Astrocyte (in vitro differentiated cells and primary cell): ENCODE measurements at regions not wholly inside any gene's neighbourhood (a gene's known extent, or its start where the extent isn't known, plus 50 kb on each side); places are given as distances from the start of the nearest gene placed in this dataset.

ENCODE experiments used
- DNase-seq: peaks from one replicate; pipeline ENCODE4 v3.0.0-alpha.2; 2010; ENCODE audit warnings: low read depth
- FAIRE-seq: peaks from 2 replicates; lab custom pipeline; 2011; peaks lifted over from hg19 to GRCh38; lab: Jason Lieb, UNC
- H2AFZ ChIP-seq: 2 replicates; pipeline ENCODE4 v1.6.0; 2012; ENCODE audit warnings: low read depth, low read length, inconsistent platforms
- H3K27ac ChIP-seq: 2 replicates; pipeline ENCODE4 v1.5.1; 2011; ENCODE audit warnings: low read depth, low read length, inconsistent platforms
- H3K27me3 ChIP-seq: 2 replicates; pipeline ENCODE4 v1.6.0; 2011; ENCODE audit warnings: low read length, inconsistent platforms; ENCODE audit not compliant: insufficient read depth
- H3K36me3 ChIP-seq: 2 replicates; pipeline ENCODE4 v1.5.1; 2011; ENCODE audit warnings: low read length, inconsistent platforms; ENCODE audit not compliant: insufficient read depth
- H3K4me1 ChIP-seq: 2 replicates; pipeline ENCODE4 v1.5.1; 2011; ENCODE audit warnings: low read length, inconsistent platforms; ENCODE audit not compliant: insufficient read depth
- H3K4me2 ChIP-seq: 2 replicates; pipeline ENCODE4 v1.6.0; 2012; ENCODE audit warnings: low read length, inconsistent platforms
- H3K4me3 ChIP-seq: 2 replicates; pipeline ENCODE4 v1.5.1; 2011; ENCODE audit warnings: low read depth, mild to moderate bottlenecking, low read length, inconsistent platforms; ENCODE audit not compliant: insufficient read depth
- H3K79me2 ChIP-seq: 2 replicates; pipeline ENCODE4 v1.6.0; 2012; ENCODE audit warnings: mild to moderate bottlenecking, low read length, inconsistent platforms; ENCODE audit not compliant: insufficient read depth
- H3K9ac ChIP-seq: 2 replicates; pipeline ENCODE4 v1.6.0; 2012; ENCODE audit warnings: mild to moderate bottlenecking, low read length, inconsistent platforms
- H3K9me3 ChIP-seq: 2 replicates; pipeline ENCODE4 v1.5.1; 2012; ENCODE audit warnings: low read depth, mild to moderate bottlenecking, low read length, inconsistent platforms; ENCODE audit not compliant: insufficient read depth
- H4K20me1 ChIP-seq: 2 replicates; pipeline ENCODE4 v1.6.0; 2012; ENCODE audit warnings: low read length, inconsistent platforms; ENCODE audit not compliant: insufficient read depth
- H3K27ac Mint-ChIP-seq: one replicate; pipeline ENCODE4 v1.8.0; 2021; ENCODE audit warnings: mild to moderate bottlenecking, mixed read lengths; ENCODE audit not compliant: unreplicated experiment
- H3K27me3 Mint-ChIP-seq: one replicate; pipeline ENCODE4 v1.8.0; 2021; ENCODE audit warnings: low read depth, mixed read lengths; ENCODE audit not compliant: unreplicated experiment
- H3K36me3 Mint-ChIP-seq: one replicate; pipeline ENCODE4 v1.8.0; 2021; ENCODE audit warnings: low read depth, mixed read lengths; ENCODE audit not compliant: unreplicated experiment
- H3K4me1 Mint-ChIP-seq: one replicate; pipeline ENCODE4 v1.8.0; 2021; ENCODE audit warnings: low read depth, mixed read lengths; ENCODE audit not compliant: unreplicated experiment
- H3K4me3 Mint-ChIP-seq: one replicate; pipeline ENCODE4 v1.8.0; 2021; ENCODE audit warnings: mild to moderate bottlenecking, moderate library complexity, mixed read lengths; ENCODE audit not compliant: unreplicated experiment
- H3K9me3 Mint-ChIP-seq: one replicate; pipeline ENCODE4 v1.8.0; 2021; ENCODE audit warnings: mild to moderate bottlenecking, mixed read lengths; ENCODE audit not compliant: unreplicated experiment
- EZH2 ChIP-seq: IDR thresholded peaks from 2 replicates; pipeline ENCODE4 v1.6.1; 2012; ENCODE audit warnings: mild to moderate bottlenecking, low read length, inconsistent platforms; ENCODE audit not compliant: insufficient read depth
- TF ChIP-seq, protein P1 (sequence below): IDR thresholded peaks from 2 replicates; pipeline ENCODE4 v1.5.1; 2011; ENCODE audit warnings: low read depth, mild to moderate bottlenecking, inconsistent platforms, low read length, moderate library complexity; ENCODE audit not compliant: insufficient read depth

DNA sequence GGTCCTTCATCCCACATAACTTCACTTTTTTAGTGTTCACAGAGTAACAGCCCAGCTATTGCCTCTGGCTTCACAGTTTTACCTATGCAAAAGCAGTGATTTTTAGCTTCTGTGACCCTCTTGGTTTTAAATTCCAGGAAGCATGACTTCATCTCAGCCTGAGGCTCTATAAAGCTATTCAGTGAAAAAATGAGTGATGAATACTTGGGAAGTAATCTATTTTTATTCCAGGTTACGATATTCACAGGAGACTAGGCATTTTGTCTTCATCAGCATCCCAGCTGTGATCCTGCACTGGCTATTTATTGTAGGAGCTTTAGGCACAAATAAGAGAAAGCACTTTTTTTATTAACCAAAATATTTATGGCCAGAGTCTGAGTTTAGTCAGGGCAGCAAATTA lies 164.8 kb downstream of the SNAPC1 start:
- peak; percentile 73 for DNase-seq
- Histone ChIP-seq H3K9ac (peak overlapping the region; percentile 53), H3K27ac (peak overlapping the region; percentile 74), H3K36me3 (no peaks in the 10 kb centered on the region), H3K79me2 (no peaks in the 10 kb centered on the region), H3K9me3 (no peaks in the 10 kb centered on the region), H3K4me1 (peaks cover 28% of the 10 kb centered on the region), H3K27me3 (no peaks in the 10 kb centered on the region), H3K4me3 (peak overlapping the region; percentile 22), H2AFZ (no peak overlapping the region), H3K4me2 (peak overlapping the region; percentile 76), H4K20me1 (no peaks in the 10 kb centered on the region)
- Mint-ChIP-seq H3K4me3 (peak overlapping the region; percentile 21), H3K27ac (peak overlapping the region; percentile 93), H3K9me3 (no peaks in the 10 kb centered on the region), H3K4me1 (peaks cover 33% of the 10 kb centered on the region), H3K27me3 (no peaks in the 10 kb centered on the region), H3K36me3 (no peaks in the 10 kb centered on the region)
- FAIRE-seq: peak; percentile 59
- TF ChIP-seq EZH2: no peak

DNA sequence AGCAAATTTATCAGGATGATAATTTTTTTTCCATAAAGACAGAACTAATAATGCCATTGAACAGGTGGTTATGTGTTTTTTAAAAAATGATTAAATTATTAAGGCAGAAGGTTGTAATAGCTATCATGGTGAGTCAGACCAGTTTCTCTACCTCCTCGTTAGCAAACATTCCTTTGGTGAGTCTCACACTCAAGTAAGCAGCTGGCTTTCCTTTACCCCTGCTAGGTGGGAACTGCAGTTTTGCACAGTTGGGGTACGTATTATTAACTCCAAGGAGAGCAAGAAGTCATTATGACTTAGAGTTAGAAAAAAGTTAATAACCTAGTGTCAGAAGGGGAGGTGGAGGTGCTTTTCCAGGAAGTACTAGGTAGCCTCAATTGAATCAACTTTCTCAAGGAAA lies 165.3 kb downstream of the SNAPC1 start:
- no peaks in the 10 kb centered on the region for H3K9me3 Mint-ChIP-seq
- Histone ChIP-seq H3K27ac (peak overlapping the region; percentile 74), H3K9ac (peak overlapping the region; percentile 53), H3K27me3 (no peaks in the 10 kb centered on the region), H3K4me3 (peak overlapping the region; percentile 22), H3K4me1 (peaks cover 28% of the 10 kb centered on the region), H3K4me2 (peak overlapping the region; percentile 76), H4K20me1 (no peaks in the 10 kb centered on the region), H3K9me3 (no peaks in the 10 kb centered on the region), H3K36me3 (no peaks in the 10 kb centered on the region), H3K79me2 (no peaks in the 10 kb centered on the region), H2AFZ (no peak overlapping the region)
- DNase-seq: peak; percentile 84
- no peak for TF ChIP-seq EZH2
- TF ChIP-seq, protein P1, sequence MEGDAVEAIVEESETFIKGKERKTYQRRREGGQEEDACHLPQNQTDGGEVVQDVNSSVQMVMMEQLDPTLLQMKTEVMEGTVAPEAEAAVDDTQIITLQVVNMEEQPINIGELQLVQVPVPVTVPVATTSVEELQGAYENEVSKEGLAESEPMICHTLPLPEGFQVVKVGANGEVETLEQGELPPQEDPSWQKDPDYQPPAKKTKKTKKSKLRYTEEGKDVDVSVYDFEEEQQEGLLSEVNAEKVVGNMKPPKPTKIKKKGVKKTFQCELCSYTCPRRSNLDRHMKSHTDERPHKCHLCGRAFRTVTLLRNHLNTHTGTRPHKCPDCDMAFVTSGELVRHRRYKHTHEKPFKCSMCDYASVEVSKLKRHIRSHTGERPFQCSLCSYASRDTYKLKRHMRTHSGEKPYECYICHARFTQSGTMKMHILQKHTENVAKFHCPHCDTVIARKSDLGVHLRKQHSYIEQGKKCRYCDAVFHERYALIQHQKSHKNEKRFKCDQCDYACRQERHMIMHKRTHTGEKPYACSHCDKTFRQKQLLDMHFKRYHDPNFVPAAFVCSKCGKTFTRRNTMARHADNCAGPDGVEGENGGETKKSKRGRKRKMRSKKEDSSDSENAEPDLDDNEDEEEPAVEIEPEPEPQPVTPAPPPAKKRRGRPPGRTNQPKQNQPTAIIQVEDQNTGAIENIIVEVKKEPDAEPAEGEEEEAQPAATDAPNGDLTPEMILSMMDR: no peak
- no peaks in the 10 kb centered on the region for H3K27me3 Mint-ChIP-seq
- peaks cover 33% of the 10 kb centered on the region for H3K4me1 Mint-ChIP-seq
- no peak for FAIRE-seq
- H3K36me3 Mint-ChIP-seq: no peaks in the 10 kb centered on the region
- peak overlapping the region; percentile 72 for H3K4me3 Mint-ChIP-seq
- H3K27ac Mint-ChIP-seq: peak overlapping the region; percentile 93

DNA sequence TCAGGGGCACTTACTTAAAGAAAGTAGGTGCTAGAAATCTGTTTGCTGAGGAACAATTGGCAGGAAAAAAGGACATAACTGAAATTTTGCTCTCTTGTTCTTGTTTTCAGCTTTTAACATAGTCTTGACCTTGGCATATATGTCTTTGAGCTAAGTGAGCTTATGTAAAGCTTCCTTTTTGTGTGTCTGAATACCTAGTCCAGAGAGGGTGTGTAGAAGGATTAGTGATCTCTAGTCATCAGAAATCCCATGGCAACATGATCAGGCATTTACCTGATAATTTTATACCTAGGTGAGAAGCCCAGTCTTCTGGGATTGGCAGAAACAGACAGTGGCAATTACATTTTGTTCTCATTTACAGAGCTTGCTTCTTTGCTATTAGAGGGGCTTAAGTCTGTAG lies 166.1 kb downstream of the SNAPC1 start:
- DNase-seq: no peak
- no peaks in the 10 kb centered on the region for H3K79me2 ChIP-seq
- Mint-ChIP-seq H3K4me1 (peaks cover 33% of the 10 kb centered on the region), H3K27ac (peak overlapping the region; percentile 85), H3K27me3 (no peaks in the 10 kb centered on the region), H3K9me3 (no peaks in the 10 kb centered on the region), H3K36me3 (no peaks in the 10 kb centered on the region), H3K4me3 (peak overlapping the region; percentile 72)
- no peaks in the 10 kb centered on the region for H3K9me3 ChIP-seq
- H3K4me1 ChIP-seq: peaks cover 28% of the 10 kb centered on the region
- H3K9ac ChIP-seq: peak overlapping the region; percentile 30
- no peaks in the 10 kb centered on the region for H3K27me3 ChIP-seq
- H2AFZ ChIP-seq: no peak overlapping the region
- H3K27ac ChIP-seq: peak overlapping the region; percentile 74
- FAIRE-seq: no peak
- H4K20me1 ChIP-seq: no peaks in the 10 kb centered on the region
- H3K36me3 ChIP-seq: no peaks in the 10 kb centered on the region
- no peak overlapping the region for H3K4me3 ChIP-seq
- TF ChIP-seq EZH2: no peak
- TF ChIP-seq, protein P1: no peak
- H3K4me2 ChIP-seq: peak overlapping the region; percentile 76
